SK-N-SH (cell line): ENCODE measurements at regions not wholly inside any gene's neighbourhood (a gene's known extent, or its start where the extent isn't known, plus 50 kb on each side); places are given as distances from the start of the nearest gene placed in this dataset.

ENCODE experiments used
- CTCF ChIA-PET: fragments of 300-600, 350-600 bp; formaldehyde crosslinking; extraction: SDS; loops from one replicate; lab custom pipeline; 2021; lab: Yijun Ruan, JAX
- POLR2A ChIA-PET: fragments of 350-600 bp; sonication (Branson Sonifier 250); formaldehyde crosslinking; extraction: SDS; loops from one replicate; lab custom pipeline; 2020; ENCODE audit warnings: antibody characterized with exemption, inconsistent platforms; lab: Yijun Ruan, JAX
- DNase-seq: peaks from one replicate; pipeline ENCODE4 v3.0.0; 2012
- H2AFZ ChIP-seq: fragments of 200-600 bp; sonication (generic); 2 replicates; pipeline ENCODE4 v1.8.1; 2016; ENCODE audit warnings: antibody characterized with exemption, mild to moderate bottlenecking, low read depth
- H3F3A ChIP-seq: fragments of 200-600 bp; sonication (generic); replicated peaks from 2 replicates; pipeline ENCODE3; 2016; ENCODE audit warnings: antibody characterized with exemption, mild to moderate bottlenecking; ENCODE audit not compliant: insufficient read depth
- H3K27ac ChIP-seq, 2 experiments: fragments of 200-500 bp in 1 of 2; fragments of 200-600 bp in 1 of 2; sonication (Bioruptor generic) in 1 of 2; sonication (generic), shearing (Covaris generic) in 1 of 2; 2 replicates each; pipeline versions ENCODE4 v1.5.1 to v1.6.1; 2014 to 2016; ENCODE audit warnings: low read depth in 2 of 2, inconsistent platforms in 1 of 2, low read length in 1 of 2, mild to moderate bottlenecking in 1 of 2, mixed read lengths in 1 of 2
- H3K27me3 ChIP-seq: fragments of 200-600 bp; sonication (generic), shearing (Covaris generic); 2 replicates; pipeline ENCODE4 v1.6.1; 2016; ENCODE audit warnings: mixed run types; ENCODE audit not compliant: insufficient read depth
- H3K36me3 ChIP-seq, 2 experiments: fragments of 200-500 bp in 1 of 2; fragments of 200-600 bp in 1 of 2; sonication (Bioruptor generic) in 1 of 2; sonication (generic) in 1 of 2; replicated peaks in 1 of 2; 2 replicates each; pipeline versions ENCODE3 to v1.5.1; 2014 to 2016; ENCODE audit warnings: low read length in 1 of 2, mild to moderate bottlenecking in 1 of 2; ENCODE audit not compliant: insufficient read depth in 2 of 2, control insufficient read depth in 1 of 2
- H3K4me1 ChIP-seq, 2 experiments: fragments of 200-500 bp in 1 of 2; fragments of 200-600 bp in 1 of 2; sonication (Bioruptor generic) in 1 of 2; sonication (generic), shearing (Covaris generic) in 1 of 2; 2 replicates each; pipeline versions ENCODE4 v1.5.1 to v1.6.1; 2014 to 2016; ENCODE audit warnings: low read depth in 1 of 2, low read length in 1 of 2, mixed run types in 1 of 2; ENCODE audit not compliant: insufficient read depth in 2 of 2, control insufficient read depth in 1 of 2
- H3K4me2 ChIP-seq: fragments of 200-600 bp; sonication (generic), shearing (Covaris generic); 2 replicates; pipeline ENCODE4 v1.6.1; 2017; ENCODE audit warnings: mixed run types
- H3K4me3 ChIP-seq, 2 experiments: fragments of 200-500 bp in 1 of 2; fragments of 200-600 bp in 1 of 2; sonication (Bioruptor generic) in 1 of 2; sonication (generic), shearing (Covaris generic) in 1 of 2; 2 replicates each; pipeline versions ENCODE4 v1.5.1 to v1.8.1; 2014 to 2016; ENCODE audit warnings: low read depth in 2 of 2, inconsistent platforms in 1 of 2, low read length in 1 of 2, mild to moderate bottlenecking in 1 of 2, mixed read lengths in 1 of 2, moderate library complexity in 1 of 2
- H3K79me2 ChIP-seq: fragments of 200-600 bp; sonication (generic); 2 replicates; pipeline ENCODE4 v1.8.1; 2017; ENCODE audit warnings: mild to moderate bottlenecking; ENCODE audit not compliant: insufficient read depth
- H3K9ac ChIP-seq: fragments of 200-600 bp; sonication (generic); 2 replicates; pipeline ENCODE4 v1.6.1; 2017; ENCODE audit warnings: mixed run types
- H3K9me2 ChIP-seq: fragments of 200-600 bp; sonication (generic); 2 replicates; pipeline ENCODE4 v1.6.1; 2017; ENCODE audit warnings: mixed run types
- H3K9me3 ChIP-seq: fragments of 200-600 bp; sonication (generic); 2 replicates; pipeline ENCODE4 v1.6.1; 2017; ENCODE audit warnings: mixed run types, mild to moderate bottlenecking, moderate library complexity
- H4K20me1 ChIP-seq: fragments of 200-600 bp; sonication (generic); 2 replicates; pipeline ENCODE4 v1.6.1; 2017; ENCODE audit warnings: mild to moderate bottlenecking, mixed run types; ENCODE audit not compliant: insufficient read depth
- CTCF ChIP-seq: fragments of 200-600 bp; sonication (generic); IDR thresholded peaks from 2 replicates; pipeline ENCODE4 v1.6.1; 2017; ENCODE audit warnings: antibody characterized with exemption, mild to moderate bottlenecking, moderate library complexity
- EP300 ChIP-seq, 2 experiments: IDR thresholded peaks; 2 replicates each; pipeline versions ENCODE4 v1.4.0 to v1.6.1; 2012; ENCODE audit warnings: borderline replicate concordance in 1 of 2, low read depth in 1 of 2, low read length in 1 of 2
- EZH2phosphoT487 ChIP-seq: fragments of 200-600 bp; sonication (generic); IDR thresholded peaks from 2 replicates; pipeline ENCODE4 v1.6.1; 2017; ENCODE audit warnings: low read depth, mixed run types, mild to moderate bottlenecking, antibody characterized with exemption, moderate library complexity, borderline replicate concordance
- FOXJ3 ChIP-seq: sonication (generic); formaldehyde crosslinking; IDR thresholded peaks from 2 replicates; pipeline ENCODE4 v1.5.1; 2020; ENCODE audit warnings: mild to moderate bottlenecking, missing genetic modification reagents
- GATA2 ChIP-seq: sonication (generic); formaldehyde crosslinking; IDR thresholded peaks from 2 replicates; pipeline ENCODE4 v1.5.0; 2020; ENCODE audit warnings: mild to moderate bottlenecking, missing genetic modification reagents
- IRF3 ChIP-seq: fragments of 150-350 bp; IDR thresholded peaks from 2 replicates; pipeline ENCODE4 v1.6.1; 2016; ENCODE audit warnings: mild to moderate bottlenecking, low read depth, low read length
- JUND ChIP-seq: IDR thresholded peaks from 2 replicates; pipeline ENCODE4 v1.4.0; 2012
- MEF2A ChIP-seq: IDR thresholded peaks from 2 replicates; pipeline ENCODE4 v1.4.0; 2012; ENCODE audit warnings: low read depth, borderline replicate concordance
- MXI1 ChIP-seq: IDR thresholded peaks from 2 replicates; pipeline ENCODE4 v1.6.1; 2012; ENCODE audit warnings: mild to moderate bottlenecking, low read depth, low read length, improper control_type of control experiment
- POLR2AphosphoS5 ChIP-seq: IDR thresholded peaks from 2 replicates; pipeline ENCODE4 v1.6.1; 2012; ENCODE audit warnings: low read depth, low read length
- RCOR1 ChIP-seq: fragments of 150-350 bp; IDR thresholded peaks from 2 replicates; pipeline ENCODE4 v1.6.1; 2017; ENCODE audit warnings: antibody characterized with exemption, low read length
- RXRA ChIP-seq: IDR thresholded peaks from 2 replicates; pipeline ENCODE4 v1.4.0; 2012; ENCODE audit warnings: low read depth, mild to moderate bottlenecking, borderline replicate concordance
- SIN3A ChIP-seq: IDR thresholded peaks from 2 replicates; pipeline ENCODE4 v1.6.1; 2012; ENCODE audit warnings: low read depth, mild to moderate bottlenecking, low read length, moderate library complexity, borderline replicate concordance
- SMC3 ChIP-seq: IDR thresholded peaks from 2 replicates; pipeline ENCODE4 v1.6.1; 2012; ENCODE audit warnings: low read depth, low read length, improper control_type of control experiment
- TCF12 ChIP-seq: IDR thresholded peaks from 2 replicates; pipeline ENCODE4 v1.4.0; 2012
- TEAD4 ChIP-seq: IDR thresholded peaks from 2 replicates; pipeline ENCODE4 v1.4.0; 2012; ENCODE audit warnings: mild to moderate bottlenecking, borderline replicate concordance; ENCODE audit not compliant: insufficient read depth
- USF1 ChIP-seq: IDR thresholded peaks from 2 replicates; pipeline ENCODE4 v1.4.0; 2012; ENCODE audit warnings: low read depth, borderline replicate concordance
- USF2 ChIP-seq: fragments of 150-350 bp; IDR thresholded peaks from 2 replicates; pipeline ENCODE4 v1.6.1; 2017; ENCODE audit warnings: antibody characterized with exemption, low read length, low read depth, borderline replicate concordance
- YY1 ChIP-seq: IDR thresholded peaks from 2 replicates; pipeline ENCODE4 v1.4.0; 2012; ENCODE audit warnings: low read depth, mild to moderate bottlenecking

GRCh38 chr7:9945131-9945530 is 1028.5 kb upstream of the PHF14 start:
- no peak for DNase-seq
- CTCF ChIA-PET, result no interaction called here
- H3K27ac ChIP-seq, result no peak overlapping the region

More at GRCh38 chr7:9945131-9945530, 1028.5 kb upstream of the PHF14 start:
- no peak overlapping the region for H3K4me2 ChIP-seq
- H3K9me3 ChIP-seq, result peaks cover 5% of the 10 kb centered on the region; the same call in 1 of the 2 replicates
- H3K79me2 ChIP-seq, result no peaks in the 10 kb centered on the region
- H3K9ac ChIP-seq, result no peak overlapping the region
- H3K4me1 ChIP-seq, result no peaks in the 10 kb centered on the region
- no peak for TF ChIP-seq USF2
- no peak for TF ChIP-seq SMC3
- TF ChIP-seq TEAD4, result no peak
- TF ChIP-seq GATA2 (CRISPR knock-in tag), result no peak
- no peak for TF ChIP-seq USF1
- no peak for TF ChIP-seq EZH2phosphoT487
- no peak for TF ChIP-seq CTCF
- TF ChIP-seq RCOR1, result no peak
- TF ChIP-seq MXI1, result no peak
- TF ChIP-seq SIN3A, result no peak
- TF ChIP-seq IRF3, result no peak
- TF ChIP-seq POLR2AphosphoS5, result no peak
- TF ChIP-seq FOXJ3 (CRISPR knock-in tag), result no peak
- no peak for TF ChIP-seq JUND
- TF ChIP-seq MEF2A, result no peak
- TF ChIP-seq TCF12, result no peak
- TF ChIP-seq RXRA, result no peak
- no peak for TF ChIP-seq YY1
- no peak for TF ChIP-seq EP300 (IDR thresholded peaks at IDR 0.05; ENCODE audit: borderline replicate concordance in 1 of 2, low read depth in 1 of 2, low read length in 1 of 2)
- no peaks in the 10 kb centered on the region for H3K36me3 ChIP-seq
- H3K27me3 ChIP-seq, result no peaks in the 10 kb centered on the region
- POLR2A ChIA-PET, result no interaction called here
- no peaks in the 10 kb centered on the region for H4K20me1 ChIP-seq
- H3K9me2 ChIP-seq, result 0 out of 2 replicates have a peak, but pooled peaks cover 4% of the 10 kb centered on the region
- no peaks in the 10 kb centered on the region for H3F3A ChIP-seq
- no peak overlapping the region for H2AFZ ChIP-seq
- no peak overlapping the region for H3K4me3 ChIP-seq
